ENCODE measurements at regions not wholly inside any gene's neighbourhood (a gene's known extent, or its start where the extent isn't known, plus 50 kb on each side); places are given as distances from the start of the nearest gene placed in this dataset.

GRCh38 chr9:95626341-95626740 lies 109.6 kb upstream of the PTCH1 start (continued):
- no peak for TF ChIP-seq ATF2 (CRISPR knock-in tag; IDR thresholded peaks at IDR 0.05; ENCODE audit: borderline replicate concordance, low read depth)
- no peak for TF ChIP-seq ZBTB21 (CRISPR knock-in tag; IDR thresholded peaks at IDR 0.05; ENCODE audit: borderline replicate concordance)
- TF ChIP-seq OVOL2 (CRISPR knock-in tag; IDR thresholded peaks at IDR 0.05; ENCODE audit: borderline replicate concordance): no peak
- TF ChIP-seq ZNF281 (CRISPR knock-in tag; IDR thresholded peaks at IDR 0.05): no peak

- Mint-ChIP-seq H3K4me1 (peaks cover 4% of the 10 kb centered on the region), H3K4me3 (no peak overlapping the region), H3K27ac (no peak overlapping the region), H3K9me3 (peaks cover 4% of the 10 kb centered on the region; the same call in 1 of the 2 replicates), H3K36me3 (no peaks in the 10 kb centered on the region), H3K27me3 (ENCODE audit: low read depth) (no peaks in the 10 kb centered on the region)
- CTCF ChIA-PET: no interaction called here
- POLR2A ChIA-PET: no interaction called here
- ATAC-seq (no peak), DNase-seq (ENCODE audit: low spot score) (no peak)
- TF ChIP-seq SOX15 (CRISPR knock-in tag; IDR thresholded peaks at IDR 0.05) (no peak), MYBL2 (CRISPR knock-in tag; IDR thresholded peaks at IDR 0.05) (no peak), RELA (CRISPR knock-in tag; IDR thresholded peaks at IDR 0.05; ENCODE audit: borderline replicate concordance) (no peak), KAT7 (CRISPR knock-in tag; IDR thresholded peaks at IDR 0.05; ENCODE audit: borderline replicate concordance) (no peak), ZNF219 (CRISPR knock-in tag; IDR thresholded peaks at IDR 0.05; ENCODE audit: borderline replicate concordance) (no peak), MAX (CRISPR knock-in tag; IDR thresholded peaks at IDR 0.05) (no peak), TEAD4 (CRISPR knock-in tag; IDR thresholded peaks at IDR 0.05) (no peak)
Observed at GRCh38 chr9:95623640-95624039, 106.9 kb upstream of the PTCH1 start.

GRCh38 chr9:95620722-95621121 lies 104.0 kb upstream of the PTCH1 start:
- ATAC-seq (no peak), DNase-seq (ENCODE audit: low spot score) (no peak)
- H3K27ac Mint-ChIP-seq: no peak overlapping the region
- TF ChIP-seq STAT6 (CRISPR knock-in tag; conservative IDR thresholded peaks at IDR 0.05; ENCODE audit: low read depth) (no peak), NR3C1 (CRISPR knock-in tag; conservative IDR thresholded peaks at IDR 0.05; ENCODE audit: low read depth) (no peak), FOXP1 (CRISPR knock-in tag; IDR thresholded peaks at IDR 0.05; ENCODE audit: borderline replicate concordance) (no peak), ZNF425 (CRISPR knock-in tag; conservative IDR thresholded peaks at IDR 0.05) (no peak), ZNF423 (CRISPR knock-in tag; IDR thresholded peaks at IDR 0.05) (no peak), ATF6 (CRISPR knock-in tag; IDR thresholded peaks at IDR 0.05) (no peak), JUN (CRISPR knock-in tag; IDR thresholded peaks at IDR 0.05) (no peak), RORB (CRISPR knock-in tag; IDR thresholded peaks at IDR 0.05) (no peak), ZNF219 (CRISPR knock-in tag; IDR thresholded peaks at IDR 0.05; ENCODE audit: borderline replicate concordance) (no peak)
- peaks cover 5% of the 10 kb centered on the region; the same call in 1 of the 2 replicates for H3K27me3 Mint-ChIP-seq (ENCODE audit: low read depth)
- CTCF ChIA-PET: no interaction called here
- POLR2A ChIA-PET: no interaction called here
- no peaks in the 10 kb centered on the region for H3K36me3 Mint-ChIP-seq
- peaks cover 4% of the 10 kb centered on the region; the same call in 1 of the 2 replicates for H3K9me3 Mint-ChIP-seq
- H3K4me3 Mint-ChIP-seq: no peak overlapping the region
- peaks cover 8% of the 10 kb centered on the region for H3K4me1 Mint-ChIP-seq

All from WTC11 (cell line).